ENCODE measurements at regions not wholly inside any gene's neighbourhood (a gene's known extent, or its start where the extent isn't known, plus 50 kb on each side); places are given as distances from the start of the nearest gene placed in this dataset.
"Not testable (repeated sequence)": the region's sequence is repeated elsewhere in the genome, so short reads cannot be mapped to it uniquely, and the experiment has no call there.

DNA sequence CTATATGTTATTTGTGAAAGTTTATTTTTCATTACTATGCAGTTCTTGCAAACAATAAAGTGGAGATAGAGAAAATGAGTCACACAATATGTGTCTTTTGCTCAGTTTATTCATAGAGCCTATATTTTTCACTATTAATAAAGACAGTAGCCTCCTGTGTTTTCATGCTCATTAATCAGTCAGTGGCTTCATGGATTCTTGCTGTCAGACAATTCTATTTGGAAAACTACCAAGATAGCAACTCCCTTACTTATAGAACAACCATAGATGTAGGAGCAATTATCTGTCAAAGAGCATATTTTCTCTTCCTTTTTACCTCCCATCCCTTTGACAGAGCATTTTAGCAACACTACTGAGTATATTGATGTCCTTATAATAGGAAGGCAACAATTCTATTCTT lies 132.7 kb upstream of the CALCR start:
- DNase-seq, result no peak
- H3K9me3 Mint-ChIP-seq, result no peaks in the 10 kb centered on the region
- no peak overlapping the region for H3K27ac Mint-ChIP-seq
- ATAC-seq, result no peak
- POLR2A ChIA-PET, result no interaction called here
- CTCF ChIA-PET, result interaction anchor here (1.0 kb wide), 1 partner anchor 14 kb away, joined by 3 read pairs; no protein-coding TSS in a partner anchor
- no peak for TF ChIP-seq CTCF (IDR thresholded peaks at IDR 0.05)
- intact Hi-C loops (cut with micrococcal nuclease), result no loop called here
- no peak overlapping the region for H3K4me3 Mint-ChIP-seq
- no peaks in the 10 kb centered on the region for H3K36me3 Mint-ChIP-seq (ENCODE audit: low read depth)
- H3K27me3 Mint-ChIP-seq, result no peaks in the 10 kb centered on the region
- H3K4me1 Mint-ChIP-seq (ENCODE audit: low read depth), result no peaks in the 10 kb centered on the region

GRCh38 chr7:93706162-93706561 lies 131.6 kb upstream of the CALCR start:
- H3K4me3 Mint-ChIP-seq; DNase-seq; ATAC-seq; POLR2A ChIA-PET; CTCF ChIA-PET; H3K27ac Mint-ChIP-seq; H3K9me3 Mint-ChIP-seq; H3K36me3 Mint-ChIP-seq (ENCODE audit: low read depth); H3K4me1 Mint-ChIP-seq (ENCODE audit: low read depth); intact Hi-C loops (cut with micrococcal nuclease); H3K27me3 Mint-ChIP-seq: not testable (repeated sequence)

DNA sequence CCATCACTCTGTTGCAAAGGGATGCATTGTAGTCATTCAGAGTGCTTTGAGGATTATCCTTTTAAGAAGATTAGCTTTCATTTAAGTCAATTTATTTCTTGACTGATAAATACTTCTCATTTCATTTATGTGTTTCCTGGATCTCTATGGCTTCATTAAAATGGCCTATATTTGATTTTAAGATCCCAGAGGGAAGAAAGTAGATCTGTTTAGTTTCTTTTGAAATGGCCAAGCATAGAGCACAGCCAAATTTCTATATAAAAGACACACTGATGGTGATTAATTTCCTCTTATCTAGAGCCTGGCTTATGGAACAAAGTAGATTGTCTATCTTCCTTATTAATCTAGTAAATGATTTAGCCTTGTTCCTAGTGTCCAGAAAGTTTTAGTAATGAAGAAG lies 129.7 kb upstream of the CALCR start:
- ATAC-seq (no peak), DNase-seq (no peak)
- no peak overlapping the region for H3K27ac Mint-ChIP-seq
- ChIA-PET CTCF (no interaction called here), POLR2A (no interaction called here)
- no peak overlapping the region for H3K4me3 Mint-ChIP-seq
- intact Hi-C loops (cut with micrococcal nuclease), result no loop called here
- H3K27me3 Mint-ChIP-seq, result no peaks in the 10 kb centered on the region
- H3K9me3 Mint-ChIP-seq, result no peaks in the 10 kb centered on the region
- H3K4me1 Mint-ChIP-seq (ENCODE audit: low read depth), result no peaks in the 10 kb centered on the region
- TF ChIP-seq CTCF (IDR thresholded peaks at IDR 0.05), result no peak
- H3K36me3 Mint-ChIP-seq (ENCODE audit: low read depth), result no peaks in the 10 kb centered on the region

DNA sequence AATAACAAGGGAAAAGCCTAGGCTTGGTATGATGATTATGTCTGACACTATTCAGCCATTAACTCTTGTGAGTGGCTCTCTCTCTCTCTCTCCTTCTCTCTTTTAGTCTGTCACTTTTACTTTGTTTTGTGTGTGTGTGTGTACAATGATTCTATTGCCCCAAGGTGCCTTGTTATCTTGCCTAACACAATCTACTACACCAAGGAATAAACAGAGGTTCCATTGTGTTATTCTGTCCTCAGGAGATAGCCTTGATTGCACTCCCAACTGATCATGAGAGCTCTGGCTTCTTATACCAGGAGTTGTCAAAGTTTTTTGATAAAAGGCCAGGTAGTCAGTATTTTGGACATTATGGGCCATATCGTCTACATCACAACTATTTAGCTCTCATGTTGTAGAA lies 123.4 kb upstream of the CALCR start:
- intact Hi-C loops (cut with micrococcal nuclease), result no loop called here
- Mint-ChIP-seq H3K27ac (no peak overlapping the region), H3K27me3 (no peaks in the 10 kb centered on the region), H3K9me3 (no peaks in the 10 kb centered on the region), H3K4me3 (no peak overlapping the region), H3K4me1 (ENCODE audit: low read depth) (no peaks in the 10 kb centered on the region), H3K36me3 (ENCODE audit: low read depth) (no peaks in the 10 kb centered on the region)
- CTCF ChIA-PET, result no interaction called here
- DNase-seq, result no peak
- ATAC-seq, result no peak
- POLR2A ChIA-PET, result no interaction called here
- TF ChIP-seq CTCF (IDR thresholded peaks at IDR 0.05), result no peak

GRCh38 chr7:93693796-93694195 lies 119.3 kb upstream of the CALCR start:
- POLR2A ChIA-PET, result no interaction called here

More at GRCh38 chr7:93693796-93694195, 119.3 kb upstream of the CALCR start:
- DNase-seq, result no peak
- no peak for TF ChIP-seq CTCF (IDR thresholded peaks at IDR 0.05)
- CTCF ChIA-PET, result interaction anchor here (1.4 kb wide), 1 partner anchor 14 kb away, joined by 3 read pairs; no protein-coding TSS in a partner anchor
- H3K27me3 Mint-ChIP-seq, result peaks cover 2% of the 10 kb centered on the region
- no peak overlapping the region for H3K27ac Mint-ChIP-seq
- no peaks in the 10 kb centered on the region for H3K4me1 Mint-ChIP-seq (ENCODE audit: low read depth)
- no peaks in the 10 kb centered on the region for H3K36me3 Mint-ChIP-seq (ENCODE audit: low read depth)
- intact Hi-C loops (cut with micrococcal nuclease), result no loop called here
- H3K9me3 Mint-ChIP-seq, result no peaks in the 10 kb centered on the region
- H3K4me3 Mint-ChIP-seq, result no peak overlapping the region
- no peak for ATAC-seq
